Glutamatergic neuron (in vitro differentiated cells): ENCODE measurements at regions not wholly inside any gene's neighbourhood (a gene's known extent, or its start where the extent isn't known, plus 50 kb on each side); places are given as distances from the start of the nearest gene placed in this dataset.
"Not testable (repeated sequence)": the region's sequence is repeated elsewhere in the genome, so short reads cannot be mapped to it uniquely, and the experiment has no call there.

Experiments used
- DNase-seq: peaks from one replicate; pipeline ENCODE4 v3.0.0; 2022
- H3K27ac Mint-ChIP-seq: one replicate; pipeline ENCODE4 v1.8.0; 2020; ENCODE audit warnings: mild to moderate bottlenecking, mixed read lengths, inconsistent platforms; ENCODE audit not compliant: unreplicated experiment
- H3K27me3 Mint-ChIP-seq: one replicate; pipeline ENCODE4 v1.8.0; 2020; ENCODE audit warnings: mild to moderate bottlenecking, moderate library complexity, mixed read lengths, inconsistent platforms; ENCODE audit not compliant: unreplicated experiment
- H3K36me3 Mint-ChIP-seq: one replicate; pipeline ENCODE4 v1.8.0; 2020; ENCODE audit warnings: mild to moderate bottlenecking, mixed read lengths, inconsistent platforms; ENCODE audit not compliant: unreplicated experiment
- H3K4me1 Mint-ChIP-seq: one replicate; pipeline ENCODE4 v1.8.0; 2020; ENCODE audit warnings: mild to moderate bottlenecking, low read depth, mixed read lengths, inconsistent platforms; ENCODE audit not compliant: unreplicated experiment
- H3K4me3 Mint-ChIP-seq: one replicate; pipeline ENCODE4 v1.8.0; 2020; ENCODE audit warnings: mild to moderate bottlenecking, mixed read lengths, inconsistent platforms; ENCODE audit not compliant: unreplicated experiment
- H3K9me3 Mint-ChIP-seq: one replicate; pipeline ENCODE4 v1.8.0; 2020; ENCODE audit warnings: mild to moderate bottlenecking, moderate library complexity, mixed read lengths, inconsistent platforms; ENCODE audit not compliant: unreplicated experiment
- CTCF ChIP-seq: fragments of 200-600 bp; sonication (generic); IDR thresholded peaks from one replicate; pipeline ENCODE4 v1.5.0; 2021; ENCODE audit not compliant: partially characterized antibody, unreplicated experiment

GRCh38 chr17:77332034-77332971 lies 191.5 kb downstream of the SEC14L1 start:
- H3K27me3 Mint-ChIP-seq = peaks cover 7% of the 10 kb centered on the region
- no peaks in the 10 kb centered on the region for H3K36me3 Mint-ChIP-seq
- no peak for TF ChIP-seq CTCF
- H3K9me3 Mint-ChIP-seq = peaks cover 4% of the 10 kb centered on the region
- no peak for DNase-seq
- no peak overlapping the region for H3K27ac Mint-ChIP-seq
- no peak overlapping the region for H3K4me3 Mint-ChIP-seq
- H3K4me1 Mint-ChIP-seq = peaks cover 4% of the 10 kb centered on the region

GRCh38 chr17:77332981-77333685 lies 192.4 kb downstream of the SEC14L1 start:
- peaks cover 7% of the 10 kb centered on the region for H3K27me3 Mint-ChIP-seq
- no peak for TF ChIP-seq CTCF
- H3K4me3 Mint-ChIP-seq = no peak overlapping the region
- peaks cover 4% of the 10 kb centered on the region for H3K9me3 Mint-ChIP-seq
- H3K27ac Mint-ChIP-seq = no peak overlapping the region
- peaks cover 4% of the 10 kb centered on the region for H3K4me1 Mint-ChIP-seq
- DNase-seq = no peak
- peaks cover 5% of the 10 kb centered on the region for H3K36me3 Mint-ChIP-seq

GRCh38 chr17:77337150-77337549 lies 196.4 kb downstream of the SEC14L1 start:
- DNase-seq = no peak
- no peak overlapping the region for H3K4me3 Mint-ChIP-seq
- no peak for TF ChIP-seq CTCF
- peaks cover 1% of the 10 kb centered on the region for H3K27me3 Mint-ChIP-seq
- H3K4me1 Mint-ChIP-seq = no peaks in the 10 kb centered on the region
- peaks cover 5% of the 10 kb centered on the region for H3K36me3 Mint-ChIP-seq
- H3K9me3 Mint-ChIP-seq = peaks cover 2% of the 10 kb centered on the region
- no peak overlapping the region for H3K27ac Mint-ChIP-seq

DNA sequence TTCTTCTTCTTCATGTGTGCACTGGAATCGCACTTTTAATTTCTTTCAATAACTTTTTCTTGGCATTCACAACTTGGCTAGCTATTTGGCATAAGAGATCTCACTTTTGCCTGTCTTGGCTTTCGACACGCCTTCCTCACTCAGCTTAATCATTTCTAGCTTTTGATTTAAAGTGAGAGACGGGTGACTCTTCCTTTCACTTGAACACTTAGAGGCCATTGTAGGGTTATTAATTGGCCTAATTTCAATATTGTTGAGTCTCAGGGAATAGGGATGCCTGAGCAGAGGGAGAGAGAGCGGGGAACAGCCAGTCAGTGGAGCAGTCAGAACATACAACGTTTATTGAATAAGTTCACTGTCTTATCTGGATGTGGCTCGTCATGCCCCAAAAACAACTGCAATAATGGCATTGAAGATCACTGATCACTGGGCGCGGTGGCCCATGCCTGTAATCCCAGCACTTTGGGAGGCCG lies 200.3 kb downstream of the SEC14L1 start:
- Mint-ChIP-seq H3K27ac (no peak overlapping the region), H3K9me3 (peaks cover 8% of the 10 kb centered on the region), H3K36me3 (peaks cover 15% of the 10 kb centered on the region), H3K27me3 (peaks cover 2% of the 10 kb centered on the region), H3K4me1 (no peaks in the 10 kb centered on the region), H3K4me3 (no peak overlapping the region)
- DNase-seq = no peak
- no peak for TF ChIP-seq CTCF

DNA sequence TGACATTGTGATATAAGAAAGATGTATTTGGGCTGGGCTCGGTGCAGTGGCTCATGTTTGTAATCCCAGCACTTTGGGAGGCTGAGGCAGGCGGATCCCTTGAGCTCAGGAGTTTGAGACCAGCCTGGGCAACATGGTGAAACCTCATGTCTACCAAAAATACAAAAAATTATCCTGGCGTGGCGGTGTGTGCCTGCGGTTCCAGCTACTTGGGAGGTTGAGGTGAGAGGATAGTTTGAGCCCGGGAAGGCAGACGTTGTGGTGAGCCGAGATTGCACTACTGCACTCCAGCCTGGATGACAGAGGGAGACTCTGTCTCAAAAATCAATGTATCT lies 201.9 kb downstream of the SEC14L1 start:
- H3K27ac Mint-ChIP-seq, H3K4me3 Mint-ChIP-seq, DNase-seq, H3K4me1 Mint-ChIP-seq, H3K27me3 Mint-ChIP-seq, H3K9me3 Mint-ChIP-seq: not testable (repeated sequence)
- H3K36me3 Mint-ChIP-seq = peaks cover 12% of the 10 kb centered on the region
